ENCODE measurements at regions not wholly inside any gene's neighbourhood (a gene's known extent, or its start where the extent isn't known, plus 50 kb on each side); places are given as distances from the start of the nearest gene placed in this dataset.

DNA sequence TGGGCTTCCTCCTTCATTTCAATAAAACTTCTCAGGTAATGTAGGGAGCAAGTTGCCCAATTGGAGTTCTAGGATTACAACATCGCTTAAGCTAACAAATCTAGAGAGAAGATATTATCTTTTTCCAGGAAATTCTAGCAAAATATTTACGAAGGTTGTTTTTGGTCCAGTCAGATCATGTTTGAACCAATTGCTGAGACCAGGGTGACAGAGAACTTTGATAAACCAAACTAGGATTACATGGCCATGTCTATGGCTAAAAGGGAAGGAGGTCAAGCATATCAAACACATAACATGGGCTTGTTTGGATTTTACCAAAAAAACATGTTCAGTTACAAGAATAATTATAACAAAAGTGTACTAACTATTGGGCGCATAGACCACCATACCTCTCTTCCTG, 442.4 kb upstream of the SGCG start:
- Mint-ChIP-seq H3K4me3 (no peak overlapping the region), H3K36me3 (ENCODE audit: low read depth) (no peaks in the 10 kb centered on the region), H3K9me3 (peaks cover 4% of the 10 kb centered on the region), H3K27me3 (no peaks in the 10 kb centered on the region), H3K27ac (no peak overlapping the region), H3K4me1 (no peaks in the 10 kb centered on the region)
- CTCF ChIA-PET: no interaction called here
- intact Hi-C loops (cut with micrococcal nuclease): no loop called here
- POLR2A ChIA-PET: no interaction called here
- TF ChIP-seq CTCF (IDR thresholded peaks at IDR 0.05): no peak
- DNase-seq (no peak), ATAC-seq (ENCODE audit: low read depth) (no peak)

GRCh38 chr13:22740264-22740663, 440.5 kb upstream of the SGCG start:
- POLR2A ChIA-PET: no interaction called here
- DNase-seq (no peak), ATAC-seq (ENCODE audit: low read depth) (no peak)
- Mint-ChIP-seq H3K27ac (no peak overlapping the region), H3K27me3 (no peaks in the 10 kb centered on the region), H3K36me3 (ENCODE audit: low read depth) (no peaks in the 10 kb centered on the region), H3K4me1 (no peaks in the 10 kb centered on the region), H3K4me3 (no peak overlapping the region), H3K9me3 (peaks cover 5% of the 10 kb centered on the region)
- intact Hi-C loops (cut with micrococcal nuclease): loop anchor here (1.0 kb wide), 1 partner anchor 1102 kb away; no protein-coding TSS in a partner anchor
- TF ChIP-seq CTCF (IDR thresholded peaks at IDR 0.05): no peak
- CTCF ChIA-PET: no interaction called here

DNA sequence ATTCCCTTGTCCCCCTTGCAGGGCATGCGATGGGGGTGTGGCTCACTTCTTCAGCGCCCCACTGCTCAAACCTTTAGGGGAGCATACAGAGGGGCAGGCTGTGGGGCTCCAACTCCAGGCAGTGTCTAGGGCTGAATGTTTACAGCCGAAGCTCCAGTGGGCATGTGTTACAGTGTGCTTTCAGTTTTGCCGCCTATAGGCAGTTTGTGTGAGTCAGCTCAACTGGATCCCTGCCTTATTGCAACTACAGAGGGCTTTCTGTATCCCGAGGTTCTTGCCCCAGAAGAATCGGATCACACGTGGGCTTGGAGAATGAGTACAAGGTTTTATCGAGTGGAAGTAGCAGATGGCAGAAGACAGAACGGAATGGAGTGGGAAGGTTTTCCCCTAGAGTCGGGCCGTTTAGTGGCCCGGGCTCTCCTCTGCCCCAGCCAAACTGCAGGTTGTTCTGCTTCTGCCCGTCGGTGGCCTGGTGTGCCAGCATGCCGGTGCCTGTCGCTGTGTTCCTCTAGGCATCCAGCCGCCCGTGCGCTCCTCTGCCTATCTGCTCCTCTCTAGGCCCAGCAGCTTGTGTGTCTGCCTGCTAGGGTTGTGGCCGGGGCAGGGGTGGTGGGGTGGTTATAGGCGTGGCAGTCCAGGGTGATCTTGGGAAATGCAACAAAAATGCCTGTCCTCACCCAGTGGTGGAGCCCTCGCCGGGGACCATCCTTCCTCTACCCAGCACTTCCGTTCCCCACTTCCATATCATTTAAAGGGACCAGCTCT, 435.9 kb upstream of the SGCG start:
- POLR2A ChIA-PET: no interaction called here
- H3K36me3 Mint-ChIP-seq (ENCODE audit: low read depth): no peaks in the 10 kb centered on the region
- no peak overlapping the region for H3K4me3 Mint-ChIP-seq
- peaks cover 5% of the 10 kb centered on the region for H3K9me3 Mint-ChIP-seq
- no peaks in the 10 kb centered on the region for H3K27me3 Mint-ChIP-seq
- H3K4me1 Mint-ChIP-seq: no peaks in the 10 kb centered on the region
- ATAC-seq (ENCODE audit: low read depth): no peak
- H3K27ac Mint-ChIP-seq: no peak overlapping the region
- CTCF ChIA-PET: no interaction called here
- no peak for TF ChIP-seq CTCF (IDR thresholded peaks at IDR 0.05)
- intact Hi-C loops (cut with micrococcal nuclease): no loop called here
- DNase-seq: no peak

GRCh38 chr13:22748866-22749577, 431.8 kb upstream of the SGCG start:
- Mint-ChIP-seq H3K27ac (no peak overlapping the region), H3K4me3 (no peak overlapping the region), H3K27me3 (no peaks in the 10 kb centered on the region), H3K4me1 (no peaks in the 10 kb centered on the region), H3K9me3 (no peaks in the 10 kb centered on the region), H3K36me3 (ENCODE audit: low read depth) (no peaks in the 10 kb centered on the region)
- no peak for ATAC-seq (ENCODE audit: low read depth)
- DNase-seq: no peak
- ChIA-PET POLR2A (no interaction called here), CTCF (no interaction called here)
- TF ChIP-seq CTCF (IDR thresholded peaks at IDR 0.05): no peak
- intact Hi-C loops (cut with micrococcal nuclease): no loop called here

- no peak for TF ChIP-seq CTCF (IDR thresholded peaks at IDR 0.05)
- Mint-ChIP-seq H3K9me3 (no peaks in the 10 kb centered on the region), H3K27me3 (no peaks in the 10 kb centered on the region), H3K27ac (no peak overlapping the region), H3K4me3 (no peak overlapping the region), H3K4me1 (no peaks in the 10 kb centered on the region), H3K36me3 (ENCODE audit: low read depth) (no peaks in the 10 kb centered on the region)
- ATAC-seq (ENCODE audit: low read depth) (no peak), DNase-seq (no peak)
- intact Hi-C loops (cut with micrococcal nuclease): no loop called here
- POLR2A ChIA-PET: no interaction called here
- CTCF ChIA-PET: no interaction called here
Observed at GRCh38 chr13:22749626-22750025, 431.2 kb upstream of the SGCG start.
